PFSK-1 (cell line): ENCODE measurements at regions not wholly inside any gene's neighbourhood (a gene's known extent, or its start where the extent isn't known, plus 50 kb on each side); places are given as distances from the start of the nearest gene placed in this dataset.

Experiments
- FOXP2 ChIP-seq: optimal IDR thresholded peaks from 2 replicates; pipeline ENCODE3; 2011; ENCODE audit warnings: borderline replicate concordance, control low read depth, inconsistent platforms; ENCODE audit not compliant: insufficient read depth; ENCODE audit errors: extremely low read length, extremely low read depth
- POLR2AphosphoS5 ChIP-seq: IDR thresholded peaks from 2 replicates; pipeline ENCODE4 v1.6.1; 2012; ENCODE audit warnings: low read depth, mild to moderate bottlenecking, control low read depth, low read length, moderate library complexity
- REST ChIP-seq, 2 experiments: IDR thresholded peaks; 2 replicates each; pipeline versions ENCODE4 v1.6.1 to v1.8.0; 2011 to 2012; ENCODE audit warnings: low read depth in 2 of 2, low read length in 2 of 2, control low read depth in 1 of 2, inconsistent platforms in 1 of 2, mild to moderate bottlenecking in 1 of 2, moderate library complexity in 1 of 2; ENCODE audit not compliant: insufficient read depth in 1 of 2
- SIN3A ChIP-seq: IDR thresholded peaks from 2 replicates; pipeline ENCODE4 v1.6.1; 2012; ENCODE audit warnings: mild to moderate bottlenecking, low read length, moderate library complexity, borderline replicate concordance; ENCODE audit not compliant: insufficient read depth
- TAF1 ChIP-seq: IDR thresholded peaks from 2 replicates; pipeline ENCODE4 v1.6.1; 2012; ENCODE audit warnings: low read length, control low read depth, borderline replicate concordance; ENCODE audit not compliant: insufficient read depth

- no peak for TF ChIP-seq POLR2AphosphoS5
- no peak for TF ChIP-seq REST (IDR thresholded peaks at IDR 0.05; ENCODE audit: insufficient read depth in 1 of 2, low read depth in 2 of 2, low read length in 2 of 2)
- no peak for TF ChIP-seq TAF1
- TF ChIP-seq FOXP2 = no peak
- TF ChIP-seq SIN3A = no peak
These were observed 100.7 kb upstream of the TUT7 start for GRCh38 chr9:86454701-86455615.

GRCh38 chr9:86452201-86452828 lies 98.1 kb upstream of the TUT7 start:
- TF ChIP-seq TAF1 (no peak), POLR2AphosphoS5 (no peak), REST (IDR thresholded peaks at IDR 0.05; ENCODE audit: insufficient read depth in 1 of 2, low read depth in 2 of 2, low read length in 2 of 2) (no peak), SIN3A (no peak), FOXP2 (no peak)

- TF ChIP-seq FOXP2 (no peak), TAF1 (no peak), POLR2AphosphoS5 (no peak), REST (IDR thresholded peaks at IDR 0.05; ENCODE audit: insufficient read depth in 1 of 2, low read depth in 2 of 2, low read length in 2 of 2) (no peak), SIN3A (no peak)
These were observed 95.0 kb upstream of the TUT7 start for GRCh38 chr9:86449246-86449645.

GRCh38 chr9:86445671-86446070 lies 91.5 kb upstream of the TUT7 start:
- TF ChIP-seq FOXP2 (no peak), TAF1 (no peak), REST (IDR thresholded peaks at IDR 0.05; ENCODE audit: insufficient read depth in 1 of 2, low read depth in 2 of 2, low read length in 2 of 2) (no peak), SIN3A (no peak), POLR2AphosphoS5 (no peak)
